ENCODE measurements at regions not wholly inside any gene's neighbourhood (a gene's known extent, or its start where the extent isn't known, plus 50 kb on each side); places are given as distances from the start of the nearest gene placed in this dataset.

DNA sequence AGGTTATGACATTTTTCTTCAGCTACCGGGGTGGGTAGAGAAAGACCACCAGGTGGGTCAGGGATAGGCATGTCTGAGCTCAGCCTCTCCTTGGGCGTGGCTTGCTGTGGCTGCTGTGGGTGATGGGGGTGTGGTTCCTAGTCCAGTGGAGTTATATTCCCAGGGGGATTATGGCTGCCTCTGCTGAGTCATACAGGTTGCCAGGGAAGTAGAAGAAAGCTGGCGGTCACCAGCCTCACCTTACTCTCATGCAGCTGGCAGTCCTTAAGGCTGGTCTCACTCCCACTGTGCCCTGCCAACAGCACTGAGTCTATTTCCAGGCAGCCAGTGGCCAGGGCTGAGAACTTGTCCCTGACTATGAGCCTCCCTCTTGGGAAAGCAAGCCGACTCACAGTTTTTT, 130.0 kb downstream of the SCP2D1 start:
- TF ChIP-seq, protein P1, sequence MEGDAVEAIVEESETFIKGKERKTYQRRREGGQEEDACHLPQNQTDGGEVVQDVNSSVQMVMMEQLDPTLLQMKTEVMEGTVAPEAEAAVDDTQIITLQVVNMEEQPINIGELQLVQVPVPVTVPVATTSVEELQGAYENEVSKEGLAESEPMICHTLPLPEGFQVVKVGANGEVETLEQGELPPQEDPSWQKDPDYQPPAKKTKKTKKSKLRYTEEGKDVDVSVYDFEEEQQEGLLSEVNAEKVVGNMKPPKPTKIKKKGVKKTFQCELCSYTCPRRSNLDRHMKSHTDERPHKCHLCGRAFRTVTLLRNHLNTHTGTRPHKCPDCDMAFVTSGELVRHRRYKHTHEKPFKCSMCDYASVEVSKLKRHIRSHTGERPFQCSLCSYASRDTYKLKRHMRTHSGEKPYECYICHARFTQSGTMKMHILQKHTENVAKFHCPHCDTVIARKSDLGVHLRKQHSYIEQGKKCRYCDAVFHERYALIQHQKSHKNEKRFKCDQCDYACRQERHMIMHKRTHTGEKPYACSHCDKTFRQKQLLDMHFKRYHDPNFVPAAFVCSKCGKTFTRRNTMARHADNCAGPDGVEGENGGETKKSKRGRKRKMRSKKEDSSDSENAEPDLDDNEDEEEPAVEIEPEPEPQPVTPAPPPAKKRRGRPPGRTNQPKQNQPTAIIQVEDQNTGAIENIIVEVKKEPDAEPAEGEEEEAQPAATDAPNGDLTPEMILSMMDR (conservative IDR thresholded peaks at IDR 0.05): no peak
- no peak for TF ChIP-seq ZFX (IDR thresholded peaks at IDR 0.05)

Measured in C4-2B (cell line).